Gastroesophageal sphincter (tissue), 4 donors: ENCODE measurements at regions not wholly inside any gene's neighbourhood (a gene's known extent, or its start where the extent isn't known, plus 50 kb on each side); places are given as distances from the start of the nearest gene placed in this dataset.

Source experiments
- ATAC-seq: fragments of 150-250 bp; one replicate; pipeline ENCODE4 v1.9.1; 2016; ENCODE audit warnings: mild to moderate bottlenecking, moderate library complexity
- H3K27ac ChIP-seq, 4 donors: fragments of 200-600 bp; sonication (generic) in 3 of 4; 1 replicate in 3 of 4; 2 replicates in 1 of 4; pipeline ENCODE4 v1.5.1; 2016 to 2019
- H3K27me3 ChIP-seq: fragments of 200-600 bp; sonication (generic); one replicate; pipeline ENCODE4 v1.5.1; 2019
- H3K36me3 ChIP-seq, 2 donors: fragments of 200-600 bp; sonication (generic); one replicate each; pipeline ENCODE4 v1.5.1; 2019; ENCODE audit warnings: control low read depth in 1 of 2
- H3K4me1 ChIP-seq, 3 donors: fragments of 200-600 bp; sonication (generic); 1 replicate in 2 of 3; 2 replicates in 1 of 3; pipeline ENCODE4 v1.5.1; 2016 to 2019; ENCODE audit warnings: control low read depth in 2 of 3
- H3K4me3 ChIP-seq, 2 donors: fragments of 200-600 bp; sonication (generic); one replicate each; pipeline ENCODE4 v1.5.1; 2019; ENCODE audit warnings: mild to moderate bottlenecking in 1 of 2, moderate library complexity in 1 of 2
- H3K9me3 ChIP-seq, 3 donors: fragments of 200-600 bp; sonication (generic); one replicate each; pipeline ENCODE4 v1.5.1; 2017 to 2019; ENCODE audit warnings: control low read depth in 2 of 3
- EP300 ChIP-seq: sonication (generic); formaldehyde crosslinking; IDR thresholded peaks from one replicate; pipeline ENCODE4 v1.6.1; 2017; ENCODE audit warnings: antibody characterized with exemption, mild to moderate bottlenecking
- POLR2A ChIP-seq, 2 donors: fragments of 450-650 bp; IDR thresholded peaks; one replicate each; pipeline ENCODE4 v1.6.1; 2017; ENCODE audit warnings: antibody characterized with exemption in 2 of 2, mild to moderate bottlenecking in 2 of 2, moderate library complexity in 1 of 2
- POLR2AphosphoS5 ChIP-seq: sonication (generic); formaldehyde crosslinking; IDR thresholded peaks from one replicate; pipeline ENCODE4 v1.6.1; 2017; ENCODE audit warnings: antibody characterized with exemption
- WGBS, 2 donors: methylation state at CpG; one replicate each; pipeline ENCODE4 v1.1.5; 2018; ENCODE audit warnings: low coverage in 1 of 2; 5-methylcytosine and 5-hydroxymethylcytosine counted together
- TF ChIP-seq, protein P1 (sequence below), 4 experiments: fragments of 200-600 bp in 2 of 4; fragments of 450-650 bp in 2 of 4; sonication (generic) in 1 of 4; IDR thresholded peaks; one replicate each; pipeline ENCODE4 v1.5.1; 2017 to 2019; ENCODE audit warnings: antibody characterized with exemption in 4 of 4, mild to moderate bottlenecking in 2 of 4, moderate library complexity in 2 of 4

DNA sequence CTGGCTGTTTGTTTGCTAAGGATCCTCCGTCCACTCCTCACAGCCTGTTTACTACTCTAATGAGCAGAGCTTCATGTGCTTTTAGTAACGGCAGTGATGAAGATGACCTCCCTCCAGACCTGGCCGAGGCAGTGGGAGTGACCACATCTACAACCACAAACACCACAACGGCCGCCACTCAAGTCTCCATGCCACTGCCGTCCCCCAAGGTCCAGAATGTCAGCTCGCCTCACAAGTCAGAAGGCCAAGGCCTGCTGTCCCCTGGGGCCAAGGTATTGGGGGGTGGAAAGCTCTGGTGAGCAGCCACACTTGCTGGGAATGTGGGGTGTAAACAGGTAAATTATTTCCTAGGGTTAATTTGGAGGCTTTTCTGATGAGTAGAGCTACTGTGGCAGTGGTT, 926.4 kb downstream of the IPMK start:
- TF ChIP-seq POLR2A (IDR thresholded peaks at IDR 0.05) (no peak), POLR2AphosphoS5 (no peak), EP300 (no peak)
- TF ChIP-seq, protein P1, sequence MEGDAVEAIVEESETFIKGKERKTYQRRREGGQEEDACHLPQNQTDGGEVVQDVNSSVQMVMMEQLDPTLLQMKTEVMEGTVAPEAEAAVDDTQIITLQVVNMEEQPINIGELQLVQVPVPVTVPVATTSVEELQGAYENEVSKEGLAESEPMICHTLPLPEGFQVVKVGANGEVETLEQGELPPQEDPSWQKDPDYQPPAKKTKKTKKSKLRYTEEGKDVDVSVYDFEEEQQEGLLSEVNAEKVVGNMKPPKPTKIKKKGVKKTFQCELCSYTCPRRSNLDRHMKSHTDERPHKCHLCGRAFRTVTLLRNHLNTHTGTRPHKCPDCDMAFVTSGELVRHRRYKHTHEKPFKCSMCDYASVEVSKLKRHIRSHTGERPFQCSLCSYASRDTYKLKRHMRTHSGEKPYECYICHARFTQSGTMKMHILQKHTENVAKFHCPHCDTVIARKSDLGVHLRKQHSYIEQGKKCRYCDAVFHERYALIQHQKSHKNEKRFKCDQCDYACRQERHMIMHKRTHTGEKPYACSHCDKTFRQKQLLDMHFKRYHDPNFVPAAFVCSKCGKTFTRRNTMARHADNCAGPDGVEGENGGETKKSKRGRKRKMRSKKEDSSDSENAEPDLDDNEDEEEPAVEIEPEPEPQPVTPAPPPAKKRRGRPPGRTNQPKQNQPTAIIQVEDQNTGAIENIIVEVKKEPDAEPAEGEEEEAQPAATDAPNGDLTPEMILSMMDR (IDR thresholded peaks at IDR 0.05) = no peak
- H3K9me3 ChIP-seq = peaks cover 0 to 15% (median 0%) of the 10 kb centered on the region in 3 donors
- no peak overlapping the region for H3K4me3 ChIP-seq
- H3K4me1 ChIP-seq = no peaks in the 10 kb centered on the region
- H3K27me3 ChIP-seq = no peaks in the 10 kb centered on the region
- no peak for ATAC-seq
- H3K36me3 ChIP-seq = no peaks in the 10 kb centered on the region
- 68% methylated on average over 3 of the region's 7 CpGs; no CpG with 5 or more reads in 1 of the 2 donors for WGBS, 2 donors
- H3K27ac ChIP-seq = no peak overlapping the region

DNA sequence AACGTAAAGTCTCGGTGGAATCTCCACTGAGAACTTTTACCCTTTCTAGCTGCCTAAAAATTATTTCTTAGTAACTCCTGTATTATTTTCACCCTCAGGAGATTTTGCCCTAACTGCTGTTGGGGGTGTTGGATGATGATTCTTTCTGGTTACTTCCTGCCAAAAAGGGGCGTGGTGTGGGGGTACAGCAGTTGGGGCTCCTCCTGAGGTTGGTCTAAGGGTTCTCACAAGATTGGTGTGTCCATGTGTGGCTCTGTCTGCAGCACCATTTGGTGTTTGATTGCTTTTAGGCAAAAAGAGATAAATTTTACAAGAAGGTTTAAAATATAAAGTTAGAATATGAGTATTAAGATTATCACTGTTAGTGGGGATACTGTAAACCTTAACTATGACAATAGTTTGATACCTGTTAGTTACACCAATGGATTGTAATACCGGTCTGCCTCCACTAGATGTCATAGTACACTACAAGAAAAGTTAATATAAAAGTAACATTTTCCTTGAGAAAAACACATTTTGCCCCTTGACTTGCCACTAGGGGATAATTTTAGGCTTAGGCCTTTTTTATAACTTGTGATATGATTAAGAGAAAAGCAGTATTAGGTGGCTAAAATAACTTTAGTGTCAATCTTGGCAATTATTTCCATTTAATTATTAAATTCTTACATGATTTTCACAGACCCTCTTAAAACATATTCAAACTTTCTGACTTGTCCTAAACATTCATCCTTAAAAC, 928.7 kb downstream of the IPMK start:
- Histone ChIP-seq H3K4me3 (no peak overlapping the region), H3K9me3 (peaks cover 0 to 15% (median 0%) of the 10 kb centered on the region in 3 donors), H3K27me3 (no peaks in the 10 kb centered on the region), H3K27ac (no peak overlapping the region), H3K4me1 (no peaks in the 10 kb centered on the region), H3K36me3 (no peaks in the 10 kb centered on the region)
- TF ChIP-seq POLR2A (IDR thresholded peaks at IDR 0.05) (no peak), EP300 (no peak), POLR2AphosphoS5 (no peak)
- TF ChIP-seq, protein P1 (IDR thresholded peaks at IDR 0.05) = peak; percentile 22 to 62 (median 40)
- WGBS, 2 donors = 30 to 36% methylated on average over 4 of the region's 4 CpGs
- no peak for ATAC-seq

DNA sequence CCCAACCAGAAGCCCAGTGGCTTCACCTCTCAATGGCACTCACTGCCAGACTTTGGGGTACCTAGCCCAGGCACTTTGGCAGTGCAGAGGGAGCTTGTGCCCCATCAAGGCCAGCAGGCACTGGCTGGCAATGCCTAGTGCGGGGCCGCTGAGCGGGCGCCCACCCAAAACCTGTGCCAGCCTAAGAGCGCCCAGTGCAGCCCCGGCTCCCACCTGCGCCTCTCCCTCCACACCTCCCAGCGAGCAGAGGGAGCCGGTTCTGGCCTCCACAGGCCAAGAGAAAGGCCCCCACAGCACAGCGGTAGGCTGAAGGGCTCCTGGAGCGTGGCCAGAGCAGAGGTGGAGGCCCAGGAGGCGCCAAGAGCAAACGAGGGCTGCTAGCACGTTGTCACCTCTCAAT, 930.8 kb downstream of the IPMK start:
- Histone ChIP-seq H3K9me3 (no peaks in the 10 kb centered on the region), H3K27me3 (no peaks in the 10 kb centered on the region), H3K4me3 (no peak overlapping the region), H3K27ac (no peak overlapping the region), H3K4me1 (no peaks in the 10 kb centered on the region), H3K36me3 (no peaks in the 10 kb centered on the region)
- no peak for ATAC-seq
- TF ChIP-seq POLR2AphosphoS5 (no peak), EP300 (no peak), POLR2A (IDR thresholded peaks at IDR 0.05) (no peak)
- TF ChIP-seq, protein P1 (IDR thresholded peaks at IDR 0.05) = no peak
- WGBS, 2 donors = 79% methylated on average over 5 of the region's 14 CpGs; no CpG with 5 or more reads in 1 of the 2 donors

DNA sequence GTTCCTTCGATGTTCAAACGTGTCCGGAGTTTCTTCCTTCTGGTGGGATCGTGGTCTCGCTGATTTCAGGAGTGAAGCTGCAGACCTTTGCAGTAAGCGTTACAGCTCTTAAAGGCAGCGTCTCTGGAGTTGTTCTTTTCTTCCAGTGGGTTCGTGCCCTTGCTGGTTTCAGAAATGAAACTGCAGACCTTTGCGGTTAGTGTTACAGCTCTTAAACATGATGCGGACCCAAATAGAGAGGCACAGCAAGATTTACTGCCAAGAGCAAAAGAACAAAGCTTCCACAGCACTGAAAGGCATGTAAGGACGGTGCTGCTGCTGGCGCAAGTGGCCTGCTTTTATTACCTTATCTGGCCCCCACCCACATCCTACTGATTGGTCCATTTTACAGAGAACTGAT, 931.4 kb downstream of the IPMK start:
- WGBS, 2 donors = 78 to 91% methylated on average over 10 to 11 of the region's 12 CpGs
- ATAC-seq = no peak

More for the DNA sequence above, 931.4 kb downstream of the IPMK start:
- no peak overlapping the region for H3K27ac ChIP-seq
- TF ChIP-seq, protein P1 (IDR thresholded peaks at IDR 0.05) = no peak
- TF ChIP-seq POLR2AphosphoS5 (no peak), POLR2A (IDR thresholded peaks at IDR 0.05) (no peak), EP300 (no peak)
- no peak overlapping the region for H3K4me3 ChIP-seq
- no peaks in the 10 kb centered on the region for H3K4me1 ChIP-seq
- no peaks in the 10 kb centered on the region for H3K36me3 ChIP-seq
- no peaks in the 10 kb centered on the region for H3K27me3 ChIP-seq
- H3K9me3 ChIP-seq = no peaks in the 10 kb centered on the region
